ENCODE measurements at regions not wholly inside any gene's neighbourhood (a gene's known extent, or its start where the extent isn't known, plus 50 kb on each side); places are given as distances from the start of the nearest gene placed in this dataset.

DNA sequence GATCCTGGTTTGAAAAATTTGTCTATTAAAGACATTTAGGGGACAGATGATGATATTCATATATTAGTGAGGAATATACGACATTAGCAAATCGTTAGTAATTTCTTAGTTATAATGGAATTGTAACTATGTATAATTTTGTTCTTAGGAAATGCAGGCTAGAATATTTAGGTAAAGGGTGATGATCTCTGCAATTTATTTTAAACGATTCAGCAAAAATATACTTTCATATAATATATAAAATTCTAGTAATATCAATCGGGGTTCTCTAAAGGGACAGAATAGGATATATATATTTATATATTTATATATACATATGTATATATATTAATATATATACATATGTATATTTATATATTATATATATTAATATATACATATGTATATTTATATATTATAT lies 142.5 kb upstream of the DNAJC10 start:
- Histone ChIP-seq H3K4me1 (no peaks in the 10 kb centered on the region), H3K36me3 (ENCODE audit: low read depth, missing control alignments) (no peaks in the 10 kb centered on the region), H3K27ac (no peak overlapping the region), H3K9me3 (no peaks in the 10 kb centered on the region), H3K4me3 (no peak overlapping the region), H3K27me3 (no peaks in the 10 kb centered on the region)
- no peak for DNase-seq
- intact Hi-C loops (cut with DNase I; ENCODE audit: low total_unique reads): no loop called here
- no peak for TF ChIP-seq POLR2A (IDR thresholded peaks at IDR 0.05)
- TF ChIP-seq, protein P1, sequence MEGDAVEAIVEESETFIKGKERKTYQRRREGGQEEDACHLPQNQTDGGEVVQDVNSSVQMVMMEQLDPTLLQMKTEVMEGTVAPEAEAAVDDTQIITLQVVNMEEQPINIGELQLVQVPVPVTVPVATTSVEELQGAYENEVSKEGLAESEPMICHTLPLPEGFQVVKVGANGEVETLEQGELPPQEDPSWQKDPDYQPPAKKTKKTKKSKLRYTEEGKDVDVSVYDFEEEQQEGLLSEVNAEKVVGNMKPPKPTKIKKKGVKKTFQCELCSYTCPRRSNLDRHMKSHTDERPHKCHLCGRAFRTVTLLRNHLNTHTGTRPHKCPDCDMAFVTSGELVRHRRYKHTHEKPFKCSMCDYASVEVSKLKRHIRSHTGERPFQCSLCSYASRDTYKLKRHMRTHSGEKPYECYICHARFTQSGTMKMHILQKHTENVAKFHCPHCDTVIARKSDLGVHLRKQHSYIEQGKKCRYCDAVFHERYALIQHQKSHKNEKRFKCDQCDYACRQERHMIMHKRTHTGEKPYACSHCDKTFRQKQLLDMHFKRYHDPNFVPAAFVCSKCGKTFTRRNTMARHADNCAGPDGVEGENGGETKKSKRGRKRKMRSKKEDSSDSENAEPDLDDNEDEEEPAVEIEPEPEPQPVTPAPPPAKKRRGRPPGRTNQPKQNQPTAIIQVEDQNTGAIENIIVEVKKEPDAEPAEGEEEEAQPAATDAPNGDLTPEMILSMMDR (IDR thresholded peaks at IDR 0.05): no peak
- WGBS, 2 donors: 87 to 91% methylated on average over 4 of the region's 4 CpGs

DNA sequence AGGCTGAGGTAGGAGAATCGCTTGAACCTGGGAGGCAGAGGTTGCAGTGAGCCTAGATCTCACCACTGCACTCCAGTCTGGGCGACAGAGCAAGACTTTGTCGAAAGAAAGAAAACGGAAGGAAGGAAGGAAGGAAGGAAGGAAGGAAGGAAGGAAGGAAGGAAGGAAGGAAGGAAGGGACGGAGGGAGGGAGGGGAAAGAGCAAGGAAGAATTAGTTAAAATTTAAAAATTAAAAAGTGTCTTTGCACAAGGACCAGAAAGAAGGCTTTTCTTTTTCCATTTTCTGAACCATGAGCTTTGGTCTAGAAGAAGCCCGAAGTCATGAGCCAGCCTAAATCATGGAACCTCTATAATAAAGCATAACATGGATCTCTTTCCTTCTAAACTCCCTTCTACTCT lies 138.2 kb upstream of the DNAJC10 start:
- intact Hi-C loops (cut with DNase I; ENCODE audit: low total_unique reads): no loop called here
- Histone ChIP-seq H3K4me3 (no peak overlapping the region), H3K27me3 (no peaks in the 10 kb centered on the region), H3K9me3 (no peaks in the 10 kb centered on the region), H3K36me3 (ENCODE audit: low read depth, missing control alignments) (no peaks in the 10 kb centered on the region), H3K4me1 (no peaks in the 10 kb centered on the region), H3K27ac (no peak overlapping the region)
- 91 to 96% methylated on average over 6 of the region's 6 CpGs for WGBS, 2 donors
- no peak for TF ChIP-seq POLR2A (IDR thresholded peaks at IDR 0.05)
- TF ChIP-seq, protein P1 (IDR thresholded peaks at IDR 0.05): no peak
- no peak for DNase-seq

DNA sequence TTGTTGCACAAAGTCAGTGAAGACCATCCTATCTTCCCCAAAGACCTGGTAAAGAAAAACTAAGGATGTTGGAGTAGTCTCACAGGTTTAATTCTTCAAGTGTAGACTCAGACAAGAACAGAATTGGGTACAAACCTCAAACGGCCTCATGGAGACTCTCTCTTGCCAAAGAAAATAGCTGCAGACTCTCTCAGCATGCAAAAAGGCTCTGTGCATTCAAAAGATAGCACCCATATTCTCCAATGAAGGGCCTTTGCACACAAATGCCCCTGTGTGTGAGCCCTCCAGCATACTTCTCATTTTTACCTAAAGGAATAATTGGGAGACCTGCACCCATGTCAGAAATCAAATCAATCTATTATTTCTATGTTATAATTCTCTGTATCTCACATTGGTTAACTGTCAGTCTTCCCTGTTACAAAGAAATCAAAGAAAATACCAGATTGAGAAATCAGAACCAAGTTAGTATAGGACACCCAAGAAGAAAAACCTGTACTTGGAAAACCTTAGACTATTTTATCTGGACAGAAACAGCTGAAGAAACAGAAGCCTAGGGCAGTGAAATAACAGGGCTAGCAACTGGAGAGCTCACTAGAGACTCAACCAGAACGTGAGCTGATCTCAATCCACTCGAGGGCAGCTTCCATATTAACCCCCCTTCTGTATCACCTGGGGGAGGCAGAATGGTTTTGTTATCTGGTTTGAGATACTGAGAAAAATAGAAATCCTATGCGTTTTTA lies 134.7 kb upstream of the DNAJC10 start:
- Histone ChIP-seq H3K4me1 (no peaks in the 10 kb centered on the region), H3K27ac (no peak overlapping the region), H3K27me3 (no peaks in the 10 kb centered on the region), H3K9me3 (no peaks in the 10 kb centered on the region), H3K36me3 (ENCODE audit: low read depth, missing control alignments) (no peaks in the 10 kb centered on the region), H3K4me3 (no peak overlapping the region)
- DNase-seq: no peak
- intact Hi-C loops (cut with DNase I; ENCODE audit: low total_unique reads): no loop called here
- WGBS, 2 donors: 49 to 50% methylated on average over 4 of the region's 4 CpGs
- TF ChIP-seq POLR2A (IDR thresholded peaks at IDR 0.05): no peak
- TF ChIP-seq, protein P1 (IDR thresholded peaks at IDR 0.05): no peak

DNA sequence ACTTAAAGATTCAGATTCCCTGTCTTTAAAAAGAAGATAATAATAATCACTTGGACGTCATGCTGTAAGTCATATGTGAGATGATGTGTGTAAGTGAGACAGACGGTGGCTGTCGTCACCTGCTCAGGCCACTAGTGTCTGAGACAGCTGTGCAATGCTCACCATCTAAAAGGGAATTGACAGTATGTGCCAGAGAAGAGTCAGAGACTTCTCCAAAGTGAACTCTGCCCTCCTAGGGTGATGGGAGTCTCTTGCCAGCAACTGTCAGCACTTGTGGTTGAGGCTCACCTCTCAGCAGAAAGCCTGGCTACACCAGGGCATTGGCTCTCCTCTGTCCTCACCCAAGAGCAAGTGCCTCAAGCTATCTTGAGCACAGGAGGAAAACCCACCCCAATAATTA lies 131.6 kb upstream of the DNAJC10 start:
- Histone ChIP-seq H3K27me3 (no peaks in the 10 kb centered on the region), H3K36me3 (ENCODE audit: low read depth, missing control alignments) (no peaks in the 10 kb centered on the region), H3K9me3 (no peaks in the 10 kb centered on the region), H3K4me3 (no peak overlapping the region), H3K4me1 (no peaks in the 10 kb centered on the region), H3K27ac (no peak overlapping the region)
- 89 to 90% methylated on average over 3 of the region's 3 CpGs for WGBS, 2 donors
- TF ChIP-seq POLR2A (IDR thresholded peaks at IDR 0.05): no peak
- TF ChIP-seq, protein P1 (IDR thresholded peaks at IDR 0.05): no peak
- intact Hi-C loops (cut with DNase I; ENCODE audit: low total_unique reads): no loop called here
- DNase-seq: no peak

DNA sequence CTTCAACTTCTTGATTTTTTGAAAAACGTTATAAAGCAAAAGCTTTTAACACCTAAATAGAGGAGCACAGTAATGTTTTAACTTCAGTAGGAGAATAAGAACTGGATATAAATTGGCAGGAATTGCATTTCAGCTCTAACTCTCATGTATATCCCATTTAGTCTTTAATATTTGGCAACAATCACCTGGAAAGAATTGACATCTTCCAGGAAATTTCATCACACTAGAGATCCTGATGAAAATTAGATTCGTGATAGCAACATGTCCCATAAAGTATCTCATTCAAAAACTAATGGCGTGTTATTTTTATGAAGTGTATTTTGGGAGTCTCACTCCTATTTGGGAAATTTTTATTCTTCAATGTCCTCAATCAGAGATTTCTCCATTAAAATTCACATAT lies 131.1 kb upstream of the DNAJC10 start:
- no peak overlapping the region for H3K27ac ChIP-seq
- H3K4me1 ChIP-seq: no peaks in the 10 kb centered on the region
- H3K9me3 ChIP-seq: no peaks in the 10 kb centered on the region
- no peaks in the 10 kb centered on the region for H3K27me3 ChIP-seq
- DNase-seq: no peak
- intact Hi-C loops (cut with DNase I; ENCODE audit: low total_unique reads): no loop called here
- no peaks in the 10 kb centered on the region for H3K36me3 ChIP-seq (ENCODE audit: low read depth, missing control alignments)
- WGBS, 2 donors: 91 to 95% methylated on average over 3 of the region's 3 CpGs
- TF ChIP-seq POLR2A (IDR thresholded peaks at IDR 0.05): no peak
- TF ChIP-seq, protein P1 (IDR thresholded peaks at IDR 0.05): no peak
- no peak overlapping the region for H3K4me3 ChIP-seq
